ENCODE measurements at regions not wholly inside any gene's neighbourhood (a gene's known extent, or its start where the extent isn't known, plus 50 kb on each side); places are given as distances from the start of the nearest gene placed in this dataset.

DNA sequence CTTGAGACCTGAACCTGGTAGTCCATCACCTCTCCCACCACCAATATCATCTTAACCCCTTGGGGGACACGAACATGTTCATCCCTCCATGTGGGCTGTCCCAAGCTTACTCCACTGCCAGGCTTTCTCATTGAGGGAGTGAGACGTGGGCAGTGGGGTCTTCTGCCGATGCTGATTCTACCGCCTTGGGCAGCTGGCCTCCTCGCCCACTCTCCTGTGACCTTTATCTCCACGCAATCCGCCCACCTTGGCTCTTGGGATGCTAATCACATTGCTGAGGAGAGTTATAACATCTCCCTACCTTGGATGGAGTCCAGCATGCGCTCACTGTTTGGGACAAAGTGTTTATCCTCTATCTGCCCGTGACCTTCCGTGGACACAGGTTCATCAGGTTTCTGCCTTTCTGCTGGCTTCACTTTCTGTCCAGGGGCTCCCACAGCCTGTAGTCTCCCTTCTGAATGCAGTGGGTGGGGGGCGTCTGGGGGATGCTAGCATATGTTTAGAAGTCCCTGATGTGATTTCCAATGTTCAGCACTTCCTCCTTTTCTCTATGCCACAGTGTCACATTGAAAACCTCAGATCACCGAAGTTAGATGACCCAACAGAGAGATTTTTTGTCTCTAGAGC is 53.2 kb upstream of the ESRRB start:
- no peaks in the 10 kb centered on the region for H3K4me1 ChIP-seq (ENCODE audit: control insufficient read depth in 2 of 2, insufficient read depth in 2 of 2, low read length in 2 of 2)
- ChIA-PET CTCF (no interaction called here), POLR2A (no interaction called here)
- intact Hi-C loops (cut with micrococcal nuclease), result no loop called here
- no peak overlapping the region for H2AFZ ChIP-seq (ENCODE audit: insufficient read depth, low read depth, low read length, poor library complexity, severe bottlenecking)
- H3K27me3 ChIP-seq (replicated peaks in 1 of 4; ENCODE audit: control extremely low read depth in 1 of 4, control insufficient read depth in 3 of 4, insufficient read depth in 4 of 4, low read length in 3 of 4), result peaks cover 0 to 3% (median 1%) of the 10 kb centered on the region in 4 experiments
- no peak overlapping the region for H3K27ac ChIP-seq (ENCODE audit: low read length in 2 of 2)
- no peak overlapping the region for H3K9ac ChIP-seq (ENCODE audit: low read length)
- peaks cover 39% of the 10 kb centered on the region for H3K27me3 Mint-ChIP-seq
- H3K9me3 ChIP-seq (ENCODE audit: control extremely low read depth in 1 of 3, control insufficient read depth in 2 of 3, insufficient read depth in 1 of 3, low read length in 2 of 3), result no peaks in the 10 kb centered on the region
- TF ChIP-seq, protein P1, sequence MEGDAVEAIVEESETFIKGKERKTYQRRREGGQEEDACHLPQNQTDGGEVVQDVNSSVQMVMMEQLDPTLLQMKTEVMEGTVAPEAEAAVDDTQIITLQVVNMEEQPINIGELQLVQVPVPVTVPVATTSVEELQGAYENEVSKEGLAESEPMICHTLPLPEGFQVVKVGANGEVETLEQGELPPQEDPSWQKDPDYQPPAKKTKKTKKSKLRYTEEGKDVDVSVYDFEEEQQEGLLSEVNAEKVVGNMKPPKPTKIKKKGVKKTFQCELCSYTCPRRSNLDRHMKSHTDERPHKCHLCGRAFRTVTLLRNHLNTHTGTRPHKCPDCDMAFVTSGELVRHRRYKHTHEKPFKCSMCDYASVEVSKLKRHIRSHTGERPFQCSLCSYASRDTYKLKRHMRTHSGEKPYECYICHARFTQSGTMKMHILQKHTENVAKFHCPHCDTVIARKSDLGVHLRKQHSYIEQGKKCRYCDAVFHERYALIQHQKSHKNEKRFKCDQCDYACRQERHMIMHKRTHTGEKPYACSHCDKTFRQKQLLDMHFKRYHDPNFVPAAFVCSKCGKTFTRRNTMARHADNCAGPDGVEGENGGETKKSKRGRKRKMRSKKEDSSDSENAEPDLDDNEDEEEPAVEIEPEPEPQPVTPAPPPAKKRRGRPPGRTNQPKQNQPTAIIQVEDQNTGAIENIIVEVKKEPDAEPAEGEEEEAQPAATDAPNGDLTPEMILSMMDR (IDR thresholded peaks at IDR 0.05), result no peak
- TF ChIP-seq EZH2 (IDR thresholded peaks at IDR 0.05; ENCODE audit: borderline replicate concordance, insufficient read depth, low read depth, low read length, poor library complexity, severe bottlenecking), result no peak
- H3K79me2 ChIP-seq (ENCODE audit: control insufficient read depth, insufficient read depth, low read length), result no peaks in the 10 kb centered on the region
- no peak overlapping the region for H3K27ac Mint-ChIP-seq
- H3K4me3 Mint-ChIP-seq, result no peak overlapping the region
- DNase-seq (no peak), ATAC-seq (ENCODE audit: low read depth) (no peak)
- no peaks in the 10 kb centered on the region for H3K9me3 Mint-ChIP-seq (ENCODE audit: insufficient read depth)
- no peaks in the 10 kb centered on the region for H3K36me3 ChIP-seq (replicated peaks in 1 of 2; ENCODE audit: control extremely low read depth in 1 of 2, control insufficient read depth in 1 of 2, extremely low read depth in 1 of 2, insufficient read depth in 2 of 2, low read length in 1 of 2)
- H3K4me1 Mint-ChIP-seq, result no peaks in the 10 kb centered on the region
- no peak overlapping the region for H3K4me3 ChIP-seq (ENCODE audit: control extremely low read depth in 1 of 5, extremely low read depth in 1 of 5, insufficient read depth in 1 of 5, low read depth in 2 of 5, low read length in 4 of 5)
- WGBS (ENCODE audit: insufficient coverage), result 88% methylated on average over 9 of the region's 12 CpGs
- H4K20me1 ChIP-seq (ENCODE audit: control insufficient read depth, insufficient read depth, low read length, poor library complexity, severe bottlenecking), result no peaks in the 10 kb centered on the region
- no peak overlapping the region for H3K4me2 ChIP-seq (replicated peaks; ENCODE audit: low read depth, low read length, poor library complexity, severe bottlenecking)

DNA sequence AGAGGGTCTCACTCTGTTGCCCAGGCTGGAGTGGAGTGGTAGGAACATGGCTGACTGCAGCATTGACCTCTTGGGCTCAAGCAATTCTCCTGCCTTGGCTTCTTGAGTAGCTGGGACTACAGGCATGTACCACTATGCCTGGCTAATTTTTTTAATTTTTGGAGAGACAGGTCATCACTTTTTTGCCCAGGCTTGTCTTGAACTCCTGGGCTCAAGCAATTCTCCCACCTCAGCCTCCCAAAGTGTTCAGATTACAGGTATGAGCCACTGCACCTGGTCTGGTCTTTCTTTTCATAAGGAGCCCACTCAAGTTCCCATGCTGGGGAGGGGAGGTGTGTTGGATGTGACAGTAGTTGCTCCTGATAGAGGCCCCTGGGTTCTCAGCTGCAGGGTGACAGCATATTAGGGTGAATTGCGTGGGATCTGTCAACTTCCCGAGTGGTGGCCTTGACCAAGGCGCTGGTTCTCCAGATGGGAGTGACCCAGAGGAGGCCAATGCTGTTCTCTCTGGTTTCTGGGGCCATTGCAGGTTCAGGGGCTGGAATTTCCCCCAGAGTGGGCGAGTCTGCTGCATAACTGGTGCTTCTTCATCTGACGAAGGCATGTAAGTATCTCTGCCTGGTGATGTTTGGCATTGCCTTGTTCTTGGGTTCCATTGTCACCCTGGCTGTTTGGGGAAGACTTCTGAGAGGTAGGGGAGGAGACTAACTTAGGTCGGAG is 52.4 kb upstream of the ESRRB start:
- WGBS (ENCODE audit: insufficient coverage), result 83% methylated on average over 6 of the region's 6 CpGs
- CTCF ChIA-PET, result no interaction called here
- Histone ChIP-seq H4K20me1 (ENCODE audit: control insufficient read depth, insufficient read depth, low read length, poor library complexity, severe bottlenecking) (no peaks in the 10 kb centered on the region), H3K36me3 (replicated peaks in 1 of 2; ENCODE audit: control extremely low read depth in 1 of 2, control insufficient read depth in 1 of 2, extremely low read depth in 1 of 2, insufficient read depth in 2 of 2, low read length in 1 of 2) (no peaks in the 10 kb centered on the region), H3K27ac (ENCODE audit: low read length in 2 of 2) (no peak overlapping the region), H3K4me3 (ENCODE audit: control extremely low read depth in 1 of 5, extremely low read depth in 1 of 5, insufficient read depth in 1 of 5, low read depth in 2 of 5, low read length in 4 of 5) (no peak overlapping the region), H3K9ac (ENCODE audit: low read length) (no peak overlapping the region), H3K9me3 (ENCODE audit: control extremely low read depth in 1 of 3, control insufficient read depth in 2 of 3, insufficient read depth in 1 of 3, low read length in 2 of 3) (no peaks in the 10 kb centered on the region), H3K4me2 (replicated peaks; ENCODE audit: low read depth, low read length, poor library complexity, severe bottlenecking) (no peak overlapping the region), H3K79me2 (ENCODE audit: control insufficient read depth, insufficient read depth, low read length) (no peaks in the 10 kb centered on the region), H3K4me1 (ENCODE audit: control insufficient read depth in 2 of 2, insufficient read depth in 2 of 2, low read length in 2 of 2) (no peaks in the 10 kb centered on the region), H2AFZ (ENCODE audit: insufficient read depth, low read depth, low read length, poor library complexity, severe bottlenecking) (no peak overlapping the region), H3K27me3 (replicated peaks in 1 of 4; ENCODE audit: control extremely low read depth in 1 of 4, control insufficient read depth in 3 of 4, insufficient read depth in 4 of 4, low read length in 3 of 4) (peaks cover 0 to 4% (median 2%) of the 10 kb centered on the region in 4 experiments)
- POLR2A ChIA-PET, result no interaction called here
- no peak overlapping the region for H3K27ac Mint-ChIP-seq
- H3K4me3 Mint-ChIP-seq, result no peak overlapping the region
- DNase-seq (no peak), ATAC-seq (ENCODE audit: low read depth) (no peak)
- TF ChIP-seq, protein P1 (IDR thresholded peaks at IDR 0.05), result no peak
- TF ChIP-seq EZH2 (IDR thresholded peaks at IDR 0.05; ENCODE audit: borderline replicate concordance, insufficient read depth, low read depth, low read length, poor library complexity, severe bottlenecking), result no peak
- no peaks in the 10 kb centered on the region for H3K4me1 Mint-ChIP-seq
- H3K27me3 Mint-ChIP-seq, result peaks cover 45% of the 10 kb centered on the region
- H3K9me3 Mint-ChIP-seq (ENCODE audit: insufficient read depth), result no peaks in the 10 kb centered on the region
- intact Hi-C loops (cut with micrococcal nuclease), result no loop called here
